ENCODE measurements at regions not wholly inside any gene's neighbourhood (a gene's known extent, or its start where the extent isn't known, plus 50 kb on each side); places are given as distances from the start of the nearest gene placed in this dataset.

DNA sequence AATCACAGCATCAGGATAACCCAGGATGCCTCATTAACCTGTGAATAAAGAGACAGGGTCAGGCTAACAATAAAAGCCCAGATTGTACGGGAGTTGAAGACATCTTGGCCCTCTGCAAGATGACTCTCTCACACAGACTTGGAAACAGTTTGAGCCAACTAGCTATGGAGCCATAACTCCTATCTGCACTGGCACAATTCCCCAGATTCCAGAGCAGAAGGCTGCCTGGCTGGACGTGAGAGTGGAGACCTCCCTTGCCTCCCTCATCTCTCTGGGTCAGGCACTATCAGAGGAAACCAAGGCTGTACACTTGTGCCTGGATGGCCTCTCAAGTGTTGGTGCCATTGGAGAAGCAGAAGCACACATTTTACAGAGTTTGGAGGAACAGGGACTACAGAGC, 312.6 kb downstream of the THBS2 start:
- TF ChIP-seq, protein P1, sequence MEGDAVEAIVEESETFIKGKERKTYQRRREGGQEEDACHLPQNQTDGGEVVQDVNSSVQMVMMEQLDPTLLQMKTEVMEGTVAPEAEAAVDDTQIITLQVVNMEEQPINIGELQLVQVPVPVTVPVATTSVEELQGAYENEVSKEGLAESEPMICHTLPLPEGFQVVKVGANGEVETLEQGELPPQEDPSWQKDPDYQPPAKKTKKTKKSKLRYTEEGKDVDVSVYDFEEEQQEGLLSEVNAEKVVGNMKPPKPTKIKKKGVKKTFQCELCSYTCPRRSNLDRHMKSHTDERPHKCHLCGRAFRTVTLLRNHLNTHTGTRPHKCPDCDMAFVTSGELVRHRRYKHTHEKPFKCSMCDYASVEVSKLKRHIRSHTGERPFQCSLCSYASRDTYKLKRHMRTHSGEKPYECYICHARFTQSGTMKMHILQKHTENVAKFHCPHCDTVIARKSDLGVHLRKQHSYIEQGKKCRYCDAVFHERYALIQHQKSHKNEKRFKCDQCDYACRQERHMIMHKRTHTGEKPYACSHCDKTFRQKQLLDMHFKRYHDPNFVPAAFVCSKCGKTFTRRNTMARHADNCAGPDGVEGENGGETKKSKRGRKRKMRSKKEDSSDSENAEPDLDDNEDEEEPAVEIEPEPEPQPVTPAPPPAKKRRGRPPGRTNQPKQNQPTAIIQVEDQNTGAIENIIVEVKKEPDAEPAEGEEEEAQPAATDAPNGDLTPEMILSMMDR (IDR thresholded peaks at IDR 0.05; ENCODE audit: control insufficient read depth, extremely low read depth, insufficient read depth): no peak
- no peak for DNase-seq (ENCODE audit: low read depth)
- no peak overlapping the region for H3K4me3 ChIP-seq (ENCODE audit: low read depth, low read length)

- TF ChIP-seq, protein P1 (IDR thresholded peaks at IDR 0.05; ENCODE audit: control insufficient read depth, extremely low read depth, insufficient read depth): no peak
- H3K4me3 ChIP-seq (ENCODE audit: low read depth, low read length): no peak overlapping the region
- no peak for DNase-seq (ENCODE audit: low read depth)
Measured at GRCh38 chr6:168939796-168940195, 313.9 kb downstream of the THBS2 start.

DNA sequence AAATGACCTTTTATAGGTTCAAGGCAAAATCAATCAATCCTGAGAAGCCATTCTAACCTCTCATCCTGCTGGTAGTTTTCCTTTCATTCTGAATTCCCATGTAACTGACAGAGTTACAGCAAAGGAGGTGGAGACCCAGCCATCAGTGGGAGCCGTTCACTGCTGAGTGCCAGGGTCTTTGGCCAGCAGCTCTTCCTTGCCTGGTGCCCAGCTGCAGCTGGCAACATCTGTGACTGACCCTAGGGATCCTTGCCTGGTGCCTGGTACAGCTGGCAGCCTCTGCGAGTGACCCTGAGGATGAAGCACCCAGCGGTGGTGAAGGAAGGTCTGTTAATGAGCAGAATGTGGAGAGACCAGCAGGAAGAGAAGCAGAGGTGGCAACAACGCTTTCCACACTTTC, 314.6 kb downstream of the THBS2 start:
- no peak overlapping the region for H3K4me3 ChIP-seq (ENCODE audit: low read depth, low read length)
- TF ChIP-seq, protein P1 (IDR thresholded peaks at IDR 0.05; ENCODE audit: control insufficient read depth, extremely low read depth, insufficient read depth): no peak
- DNase-seq (ENCODE audit: low read depth): no peak

DNA sequence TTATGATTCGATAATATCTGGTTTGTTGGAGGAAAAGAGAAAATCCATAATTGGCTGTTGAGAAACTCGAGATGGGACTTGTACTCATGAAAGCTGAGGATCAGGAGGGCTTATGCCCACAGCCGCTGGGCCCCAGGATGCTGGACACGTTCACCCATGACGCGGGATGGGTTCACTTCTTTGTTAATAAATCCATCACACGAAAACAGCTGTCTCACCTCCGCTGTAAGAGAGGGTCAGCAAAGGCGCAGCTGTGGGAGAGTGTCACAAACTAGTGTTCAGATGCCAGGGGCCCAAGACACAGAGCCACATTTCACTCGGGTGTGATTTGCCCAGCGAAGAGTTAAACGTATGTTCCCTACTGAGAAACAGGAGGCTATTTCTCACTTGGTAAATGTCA, 315.1 kb downstream of the THBS2 start:
- DNase-seq (ENCODE audit: low read depth): no peak
- no peak overlapping the region for H3K4me3 ChIP-seq (ENCODE audit: low read depth, low read length)
- TF ChIP-seq, protein P1 (IDR thresholded peaks at IDR 0.05; ENCODE audit: control insufficient read depth, extremely low read depth, insufficient read depth): no peak

DNA sequence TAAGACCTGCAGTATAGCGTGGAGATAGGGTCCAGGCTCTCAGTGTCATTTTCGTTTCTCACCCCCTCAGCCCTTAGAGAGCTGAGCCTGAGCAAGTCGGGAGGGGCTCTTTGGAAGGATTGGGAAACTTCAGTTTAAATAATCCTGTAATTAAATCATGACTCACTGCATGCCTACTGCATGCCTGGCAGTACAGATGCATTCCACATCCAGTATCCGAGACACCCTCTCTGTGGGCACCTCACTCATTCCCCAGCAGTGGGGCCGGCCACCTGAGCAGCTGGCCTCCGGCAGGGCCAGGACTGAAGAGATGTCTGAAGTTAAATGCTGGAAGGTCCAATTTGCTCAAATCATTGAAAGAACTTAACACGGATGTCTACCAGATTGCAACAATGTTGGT, 316.6 kb downstream of the THBS2 start:
- no peak for DNase-seq (ENCODE audit: low read depth)
- no peak overlapping the region for H3K4me3 ChIP-seq (ENCODE audit: low read depth, low read length)
- TF ChIP-seq, protein P1 (IDR thresholded peaks at IDR 0.05; ENCODE audit: control insufficient read depth, extremely low read depth, insufficient read depth): no peak

DNA sequence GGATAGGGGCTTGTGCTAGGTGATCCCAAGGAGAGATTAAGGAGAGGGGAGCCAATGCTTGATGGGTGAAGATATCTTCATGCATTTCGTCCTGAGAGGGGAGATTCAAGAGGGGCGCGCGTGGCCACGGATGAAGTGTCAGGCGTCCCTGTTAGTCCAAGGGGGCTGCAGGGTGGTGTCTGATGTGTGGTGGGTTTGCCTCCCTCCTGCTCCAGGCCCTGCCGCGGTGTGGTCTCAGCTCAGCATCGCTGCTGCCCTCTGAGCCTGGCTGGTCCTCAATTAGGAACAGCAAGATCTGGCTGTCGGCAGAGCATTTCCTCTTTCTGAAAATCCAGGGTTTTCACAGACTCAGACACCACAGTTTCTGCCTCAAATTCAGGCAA, 318.0 kb downstream of the THBS2 start:
- TF ChIP-seq, protein P1 (IDR thresholded peaks at IDR 0.05; ENCODE audit: control insufficient read depth, extremely low read depth, insufficient read depth): no peak
- no peak overlapping the region for H3K4me3 ChIP-seq (ENCODE audit: low read depth, low read length)
- no peak for DNase-seq (ENCODE audit: low read depth)

Data from LNCaP clone FGC (cell line).